Suppressor macrophage treated with lipopolysaccharide for 1 hour (primary cell): ENCODE measurements at regions not wholly inside any gene's neighbourhood (a gene's known extent, or its start where the extent isn't known, plus 50 kb on each side); places are given as distances from the start of the nearest gene placed in this dataset.

Experiments
- DNase-seq, 3 donors: peaks; one replicate each; pipeline ENCODE4 v3.0.0-alpha.2; 2020 to 2022

DNA sequence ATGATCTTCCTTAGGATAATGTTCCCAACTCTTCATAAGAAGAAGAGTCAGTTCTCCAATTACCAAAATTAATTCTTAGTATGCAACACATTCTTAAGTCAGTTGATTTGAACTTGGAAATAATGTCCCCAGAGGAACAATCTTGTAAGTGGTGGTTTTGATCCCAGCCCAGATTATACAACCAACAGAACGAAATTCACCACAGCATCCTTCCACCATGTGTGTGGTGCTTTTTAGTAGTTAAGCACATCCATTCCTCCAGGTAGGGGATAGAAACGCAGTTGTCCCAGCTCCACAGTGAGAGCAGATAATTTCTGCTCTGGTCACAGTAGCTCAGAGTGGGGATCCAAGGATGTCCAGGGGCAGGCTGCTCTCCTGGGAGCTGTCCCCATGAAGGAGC lies 161.7 kb upstream of the SLC39A10 start:
- DNase-seq, result no peak

DNA sequence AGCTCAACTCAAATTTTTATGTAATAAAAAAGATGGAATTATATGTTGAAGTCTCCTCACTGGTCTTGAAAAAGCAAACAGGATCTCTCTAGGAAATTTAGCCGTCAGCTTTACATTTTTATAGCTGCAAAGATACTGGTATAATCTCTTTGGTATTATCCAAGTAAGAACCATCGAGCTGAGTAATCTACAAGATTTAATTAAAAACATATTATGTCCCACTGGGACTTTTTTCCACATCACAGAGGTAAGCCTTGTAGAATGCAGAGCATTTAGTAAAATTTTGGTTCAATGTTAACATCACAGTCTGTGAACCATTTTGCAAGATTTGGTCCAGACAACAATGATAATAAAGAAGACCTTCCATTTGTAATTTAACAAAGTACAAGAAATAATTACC lies 162.6 kb upstream of the SLC39A10 start:
- no peak for DNase-seq

DNA sequence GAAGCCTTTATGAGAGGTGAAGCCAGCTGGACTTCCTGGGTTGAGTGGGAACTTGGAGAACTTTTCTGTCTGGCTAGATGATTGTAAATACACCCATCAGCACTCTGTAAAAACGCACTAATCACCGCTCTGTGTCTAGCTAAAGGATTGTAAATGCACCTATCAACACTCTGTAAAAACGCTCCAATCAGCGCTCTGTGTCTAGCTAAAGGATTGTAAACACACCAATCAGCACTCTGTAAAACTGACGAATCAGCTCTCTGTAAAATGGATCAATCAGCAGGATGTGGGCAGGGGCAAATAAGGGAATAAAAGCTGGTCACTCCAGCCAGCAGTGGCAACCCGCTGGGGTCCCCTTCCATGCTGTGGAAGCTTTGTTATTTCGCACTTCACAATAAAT lies 163.6 kb upstream of the SLC39A10 start:
- DNase-seq, result no peak

DNA sequence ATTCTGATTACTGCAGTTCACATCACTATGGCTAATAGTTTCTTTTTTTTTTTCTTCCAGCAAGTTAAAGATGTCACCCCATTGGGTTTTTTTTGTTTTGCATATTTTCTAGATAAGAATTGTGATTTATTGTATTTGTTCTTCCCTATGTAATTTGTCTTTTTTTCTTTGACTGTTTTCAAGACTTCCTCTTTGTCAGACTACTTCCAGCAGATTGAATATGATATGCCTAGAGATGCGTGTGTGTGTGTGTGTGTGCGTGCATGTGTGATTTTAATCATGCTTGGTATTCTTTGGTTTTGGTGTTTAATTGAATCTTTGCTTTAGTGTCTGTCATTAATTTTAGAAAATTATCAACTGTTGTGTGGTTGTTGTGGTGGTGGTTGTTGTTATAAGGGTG lies 166.7 kb upstream of the SLC39A10 start:
- no peak for DNase-seq

DNA sequence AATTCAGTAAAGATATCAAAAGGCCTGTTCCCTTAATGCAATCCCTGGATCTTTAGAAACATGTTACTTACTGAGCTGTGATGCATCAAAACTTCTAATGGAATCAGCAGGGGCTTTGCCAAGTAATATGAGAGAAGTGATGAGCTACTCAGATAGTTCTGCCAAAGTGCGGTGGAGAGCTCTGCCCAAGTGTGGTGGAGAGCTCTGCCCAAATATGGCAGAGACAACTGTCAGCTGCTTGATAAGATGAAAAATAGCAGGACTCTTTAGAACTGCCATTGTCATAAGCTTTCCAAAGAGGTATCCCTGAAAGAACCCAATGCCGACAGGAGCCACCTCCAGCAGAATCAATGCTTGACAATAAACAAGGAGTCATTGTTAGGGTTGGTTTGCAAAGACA lies 167.9 kb upstream of the SLC39A10 start:
- no peak for DNase-seq

DNA sequence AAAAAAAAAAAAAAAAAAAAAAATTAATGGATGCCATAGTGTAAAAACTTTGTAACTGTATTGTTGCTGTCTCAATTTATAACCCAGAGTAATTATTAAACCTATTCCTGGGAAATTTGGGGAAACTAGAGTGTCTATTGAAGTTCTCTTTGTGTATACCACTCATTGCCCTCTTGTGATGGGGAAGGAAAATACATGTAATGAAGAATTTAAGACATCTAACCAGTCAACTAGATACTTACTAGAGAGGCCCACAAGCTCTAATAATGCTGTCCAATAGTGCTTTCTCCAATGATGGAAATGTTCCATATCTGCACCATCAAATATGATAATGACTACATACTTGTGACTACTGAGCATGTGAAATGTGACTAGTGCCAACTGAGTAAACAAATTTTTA lies 168.5 kb upstream of the SLC39A10 start:
- DNase-seq, result no peak

DNA sequence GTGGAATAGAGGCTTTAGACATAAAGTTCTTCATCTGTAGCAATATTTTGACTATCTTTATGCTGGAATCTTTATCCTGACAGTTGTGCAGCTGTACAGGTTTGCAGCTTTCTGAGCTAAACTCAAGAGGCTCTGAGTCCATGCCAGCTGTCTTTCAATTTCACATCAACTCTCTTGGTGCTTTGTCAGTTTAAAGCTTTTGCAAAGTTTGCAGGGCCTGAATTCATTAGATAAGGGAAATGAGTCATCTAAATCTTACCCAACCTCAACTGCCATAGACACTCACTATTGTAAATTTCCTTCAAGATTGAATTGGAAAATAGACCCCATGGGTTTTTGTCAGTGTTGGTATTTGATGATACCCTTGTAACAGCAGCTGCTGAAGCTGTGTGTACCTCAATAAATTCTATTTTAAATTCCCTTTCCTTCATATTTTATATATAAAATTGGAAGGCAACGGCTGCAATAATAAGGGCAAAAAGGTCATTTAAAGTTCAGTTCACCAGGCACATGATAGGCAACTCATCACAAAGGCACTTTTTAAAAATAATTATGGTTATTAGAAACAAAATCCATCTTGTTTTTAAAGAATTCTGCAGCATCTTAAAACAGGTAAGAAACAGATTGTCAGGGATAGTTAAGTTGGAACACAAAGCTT lies 169.9 kb upstream of the SLC39A10 start:
- DNase-seq, result peak; percentile 41 to 75 (median 75)

DNA sequence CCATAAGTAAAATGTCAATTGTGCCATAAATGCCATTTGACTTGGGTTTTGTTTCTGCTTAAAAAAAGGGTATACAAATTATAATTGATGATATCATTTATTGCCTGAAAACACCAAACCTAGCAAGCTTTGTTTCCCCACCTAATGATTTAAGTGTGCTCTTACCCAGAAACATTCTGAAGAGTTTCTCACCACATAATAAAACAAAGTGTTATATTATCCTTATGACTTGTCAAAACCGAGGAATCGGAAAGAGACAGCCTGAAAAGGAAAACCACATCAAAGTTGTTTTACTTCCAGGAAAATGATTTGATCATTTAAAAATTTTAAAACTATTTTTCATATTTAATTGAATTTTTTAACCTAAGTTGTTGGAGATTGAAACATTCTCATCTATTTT lies 170.5 kb upstream of the SLC39A10 start:
- DNase-seq, result no peak

DNA sequence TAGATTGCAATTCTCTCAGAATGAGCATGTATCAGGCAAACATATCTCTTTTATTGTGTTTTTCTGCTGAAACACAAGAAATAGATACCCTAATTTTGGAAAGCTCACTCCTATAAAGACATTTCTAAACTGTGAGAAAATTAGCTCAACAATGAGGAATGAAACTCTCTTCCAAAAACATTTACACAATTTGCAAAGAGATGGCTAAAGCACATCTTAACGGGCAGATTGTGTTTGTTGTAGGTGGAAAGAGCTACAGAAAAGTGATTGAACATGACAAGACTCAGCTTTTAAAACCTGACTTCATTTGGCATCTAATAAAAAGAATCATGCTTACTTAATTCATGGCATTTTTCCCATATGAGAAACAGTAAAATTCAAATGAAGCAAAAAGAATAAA lies 175.0 kb upstream of the SLC39A10 start:
- DNase-seq, result no peak

DNA sequence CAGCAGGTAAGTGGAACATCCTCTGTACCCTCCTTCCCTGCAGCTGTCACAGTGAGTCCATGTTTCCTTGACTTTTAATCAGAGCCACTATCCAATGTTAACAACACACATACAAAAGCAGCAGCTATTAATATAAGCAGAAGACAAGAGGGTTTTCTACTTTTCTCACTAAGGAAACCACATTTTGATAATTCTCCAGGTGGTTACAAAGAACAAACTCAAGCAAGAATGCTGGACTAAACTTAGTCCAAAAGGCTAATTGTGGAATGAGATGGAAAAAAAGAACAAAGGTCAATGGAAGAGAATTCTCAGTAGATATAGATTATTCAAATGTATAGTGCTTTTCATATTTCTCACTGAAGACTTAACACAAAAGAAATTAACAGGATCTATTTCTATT lies 176.9 kb upstream of the SLC39A10 start:
- DNase-seq, result no peak

DNA sequence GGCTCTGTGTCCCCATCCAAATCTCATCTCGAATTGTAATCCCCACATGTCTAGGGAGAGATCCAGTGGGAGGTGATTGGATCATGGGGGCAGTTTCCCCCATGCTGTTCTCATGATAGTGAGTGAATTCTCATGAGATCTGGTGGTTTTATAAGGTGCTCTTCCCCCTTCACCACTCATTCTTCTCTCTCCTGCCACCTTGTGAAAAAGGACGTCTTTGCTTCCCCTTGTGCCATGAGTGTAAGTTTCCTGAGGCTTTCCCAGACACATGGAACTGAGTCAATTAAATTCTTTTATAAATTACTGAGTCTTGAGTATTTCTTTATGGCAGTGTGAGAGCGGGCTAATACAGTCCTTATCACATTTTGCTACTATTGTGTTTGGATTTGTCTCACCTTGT lies 177.6 kb upstream of the SLC39A10 start:
- no peak for DNase-seq

DNA sequence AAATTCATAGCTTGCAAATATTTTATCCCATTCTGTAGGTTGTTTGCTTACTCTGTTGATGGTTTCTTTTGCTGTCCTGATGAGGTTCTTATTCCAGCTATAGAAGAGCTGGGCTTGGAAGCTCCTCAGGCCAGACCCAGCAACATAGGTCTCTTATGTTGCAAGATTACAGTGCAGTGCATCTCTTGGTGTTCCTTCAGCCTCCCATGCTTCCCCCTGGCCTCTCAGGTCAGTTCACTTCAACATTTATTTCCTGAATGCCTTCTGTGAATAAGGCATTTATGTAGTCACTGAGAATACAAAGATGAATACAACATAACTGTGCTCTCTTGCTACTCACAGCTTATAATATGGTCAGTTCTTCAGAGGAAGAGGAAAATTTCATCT lies 179.0 kb upstream of the SLC39A10 start:
- DNase-seq, result no peak

DNA sequence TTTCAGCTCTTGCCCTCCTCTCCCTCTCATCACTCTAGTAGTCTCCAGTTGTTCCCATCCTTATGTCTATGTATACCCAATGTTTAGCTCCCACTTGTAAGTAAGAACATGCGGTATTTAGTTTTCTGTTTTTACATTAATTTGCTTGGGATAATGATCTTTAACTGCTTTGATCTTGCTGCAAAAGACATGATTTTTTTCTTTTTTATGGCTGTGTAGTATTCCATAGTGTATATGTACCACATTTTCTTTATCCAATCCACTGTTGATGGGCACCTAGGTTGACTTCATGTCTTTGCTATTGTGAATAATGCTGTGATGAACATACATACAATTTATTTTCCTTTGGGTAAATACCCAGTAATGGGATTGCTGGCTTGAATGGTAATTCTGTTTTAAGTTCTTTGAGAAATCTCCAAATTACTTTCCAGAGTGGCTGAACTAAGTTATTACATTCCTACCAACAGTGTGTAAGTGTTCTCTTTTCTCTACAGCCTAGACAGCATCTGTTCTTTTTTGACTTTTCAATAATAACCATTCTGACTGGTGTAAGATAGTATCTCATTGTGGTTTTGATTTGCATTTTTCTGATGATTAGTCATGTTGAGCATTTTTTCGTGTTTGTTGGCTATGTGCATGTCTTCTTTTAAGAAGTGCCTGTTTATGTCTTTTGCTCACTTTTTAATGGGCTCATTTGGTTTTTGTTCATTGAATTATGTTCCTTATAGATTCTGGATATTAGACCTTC lies 179.6 kb upstream of the SLC39A10 start:
- DNase-seq, result no peak

DNA sequence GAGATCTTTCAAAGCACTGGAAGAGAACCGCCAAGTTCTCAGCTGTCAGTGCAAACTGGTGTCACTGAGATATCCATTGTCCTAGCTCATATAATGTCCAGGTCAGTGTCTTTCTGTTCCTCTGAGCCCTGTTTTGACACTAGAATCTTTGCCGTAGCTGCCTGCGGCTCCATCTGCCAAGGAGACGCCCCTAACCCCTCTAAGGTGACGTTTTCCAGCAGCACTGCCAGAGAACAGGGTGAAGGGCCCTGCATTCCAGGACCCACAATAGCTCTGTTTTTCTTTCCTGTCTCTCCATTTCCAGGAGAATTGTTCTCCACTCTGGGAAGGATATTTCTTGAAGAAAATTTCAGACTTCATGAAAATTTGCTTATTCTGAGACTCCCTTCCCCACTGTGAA lies 181.7 kb upstream of the SLC39A10 start:
- DNase-seq, result no peak

DNA sequence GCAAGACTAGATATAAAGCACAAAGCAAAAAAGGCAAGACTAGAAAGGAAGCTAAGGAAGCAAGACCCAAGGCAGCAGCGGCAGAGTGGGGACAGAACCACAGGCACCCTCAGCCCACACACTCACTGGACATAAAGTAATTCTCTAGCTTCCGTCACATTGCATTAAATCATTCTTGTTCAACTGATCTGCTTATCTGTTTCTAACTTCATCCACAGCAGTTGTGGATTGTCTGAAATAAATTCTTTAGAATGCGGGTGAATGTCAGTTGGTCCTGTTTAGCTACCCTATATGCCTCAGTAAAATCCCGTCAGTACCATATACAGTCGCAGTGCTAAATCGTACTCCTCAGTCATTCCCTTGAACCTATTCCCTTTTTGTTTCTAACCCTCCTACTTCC lies 183.2 kb upstream of the SLC39A10 start:
- peak; percentile 26 to 35 (median 30) for DNase-seq

DNA sequence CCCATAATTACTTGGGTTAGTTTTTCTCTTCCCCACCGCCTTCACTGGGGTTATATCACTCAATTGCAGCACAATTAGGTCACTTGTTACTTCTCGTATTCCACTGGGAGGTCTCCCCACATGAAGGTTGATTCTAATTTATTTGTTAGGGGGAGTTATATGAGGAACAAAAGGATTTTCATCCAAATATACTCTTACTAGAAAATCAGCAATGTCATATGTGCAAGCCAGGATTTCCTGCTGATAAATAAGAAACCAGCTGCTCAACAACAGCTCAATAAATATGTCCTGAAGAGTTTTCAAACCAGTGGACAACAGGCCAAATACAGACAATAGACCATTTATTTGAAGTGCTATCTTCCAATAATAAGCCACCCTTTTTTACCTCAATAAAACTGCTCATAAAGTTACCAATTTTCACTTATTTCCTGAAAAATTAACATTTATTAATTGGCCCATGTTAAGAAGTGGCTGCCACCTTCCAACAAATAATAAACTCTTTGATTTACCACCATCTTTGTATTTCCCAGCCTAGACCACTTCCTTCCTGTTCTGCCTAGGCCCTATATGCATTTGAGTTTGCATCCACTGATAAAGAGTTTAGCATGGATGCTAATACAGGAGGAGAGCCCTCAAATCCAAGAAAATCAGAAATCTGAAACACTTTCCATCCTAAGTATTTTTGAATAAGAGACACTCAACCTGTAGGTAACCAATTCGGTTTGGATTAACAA lies 184.4 kb upstream of the SLC39A10 start:
- no peak for DNase-seq

DNA sequence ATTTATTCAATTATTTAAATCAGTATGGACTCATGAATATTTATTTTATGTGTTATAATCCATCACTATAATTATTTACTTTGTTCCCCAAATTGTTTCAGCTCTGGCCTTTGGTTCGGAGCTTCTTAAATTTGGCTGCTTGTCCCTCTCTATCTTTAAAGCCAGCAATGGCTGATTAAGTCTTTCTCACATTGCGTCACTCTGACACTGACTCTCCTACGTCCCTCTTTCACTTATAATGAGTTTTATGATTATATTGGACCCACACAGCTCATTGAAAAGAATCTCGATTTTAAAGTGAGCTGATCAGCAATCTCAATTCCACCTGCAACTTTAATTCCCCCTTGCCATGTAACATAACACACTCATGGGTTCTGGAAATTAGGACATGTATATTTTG lies 185.2 kb upstream of the SLC39A10 start:
- no peak for DNase-seq

DNA sequence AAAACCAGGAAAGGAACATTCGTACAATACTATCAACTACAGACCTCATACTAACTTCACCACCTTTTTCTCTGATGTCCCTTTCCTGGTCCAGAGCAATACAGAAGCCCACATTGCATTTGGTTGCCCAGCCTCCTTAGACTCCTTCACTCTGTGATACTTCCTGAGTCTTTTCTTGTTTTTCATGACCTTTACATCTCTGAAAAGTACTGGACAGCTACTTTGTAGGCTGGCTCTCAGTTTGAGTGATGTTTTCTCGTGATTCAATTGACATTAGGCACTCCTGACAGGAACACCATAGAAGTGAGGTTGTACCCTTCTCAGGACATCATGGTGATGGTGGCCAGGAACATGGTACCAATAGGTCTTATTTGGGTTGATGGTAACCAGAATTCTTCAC lies 185.9 kb upstream of the SLC39A10 start:
- DNase-seq, result no peak

DNA sequence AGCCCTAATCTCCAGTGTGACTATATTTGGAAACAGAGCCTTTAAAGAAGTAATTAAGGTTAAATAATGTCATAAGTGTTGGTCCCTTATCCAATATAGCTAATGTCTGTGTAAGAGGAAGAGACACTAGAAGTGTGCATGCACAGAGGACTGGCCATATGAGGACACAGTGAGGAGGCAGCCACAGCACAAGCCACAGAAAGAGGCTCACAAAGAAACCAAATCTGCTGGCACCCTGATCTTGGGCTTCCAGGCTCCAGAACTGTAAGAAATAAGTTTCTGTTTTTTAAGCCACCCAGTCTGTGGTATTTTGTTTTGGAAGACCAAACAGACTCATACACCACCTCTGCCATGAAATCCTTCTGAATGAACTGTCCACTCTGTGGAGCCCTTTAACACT lies 186.4 kb upstream of the SLC39A10 start:
- no peak for DNase-seq

DNA sequence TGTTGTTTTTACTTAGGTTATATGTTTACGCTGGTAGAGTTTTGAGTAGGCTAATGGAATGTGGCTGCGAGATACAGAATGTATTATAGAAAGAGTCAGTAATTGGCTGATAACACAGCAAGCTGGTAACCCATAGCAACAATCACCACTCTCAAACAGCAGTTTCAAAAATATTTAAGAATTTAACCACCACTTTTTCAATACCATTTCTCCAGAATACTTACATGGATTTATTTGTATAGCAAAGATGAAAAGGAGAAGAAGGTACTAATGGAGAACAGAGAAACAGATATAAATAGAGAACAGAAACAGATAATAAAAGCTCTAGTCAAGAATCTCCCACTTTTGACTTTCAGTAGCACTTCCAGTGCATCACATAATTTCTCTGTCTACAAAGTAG lies 188.3 kb upstream of the SLC39A10 start:
- DNase-seq, result peak in 1 of 3 donors; percentile 11

DNA sequence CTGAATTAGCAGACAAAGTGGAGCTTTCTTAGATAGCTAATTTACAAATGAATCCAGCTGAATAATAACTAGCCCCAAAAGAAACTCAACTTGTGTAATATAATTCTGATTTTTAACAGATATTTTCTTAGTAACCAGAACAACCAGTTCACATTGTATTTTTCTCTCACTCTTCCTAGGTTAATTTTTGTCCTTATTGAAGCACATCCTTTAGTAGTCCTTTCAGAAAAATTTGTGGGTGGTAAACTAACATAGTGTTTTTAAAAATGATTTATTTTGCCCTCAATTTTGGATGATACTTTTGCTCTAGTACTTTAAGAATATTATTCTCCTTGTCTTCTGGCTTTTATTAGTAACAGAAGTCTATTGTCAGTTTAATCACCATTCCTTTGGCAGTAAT lies 190.6 kb upstream of the SLC39A10 start:
- DNase-seq, result no peak

DNA sequence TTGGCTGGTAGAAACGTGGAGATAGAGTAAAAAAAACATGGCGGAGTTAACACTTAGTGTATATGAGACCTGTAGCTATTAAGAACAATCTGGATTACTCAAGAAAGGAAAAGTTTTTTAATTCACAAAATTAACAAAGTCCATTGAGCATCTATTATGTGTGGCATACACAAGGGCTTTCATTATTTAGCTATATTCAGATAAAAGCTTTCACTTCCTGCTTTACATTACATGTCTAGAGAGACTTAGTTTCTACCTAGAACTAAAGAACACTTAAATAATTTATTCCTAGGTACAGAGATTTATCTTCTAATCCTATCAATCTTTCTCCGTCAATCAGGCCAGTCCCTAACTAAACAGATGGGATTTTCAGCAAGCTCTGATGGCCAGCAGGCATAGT lies 196.0 kb upstream of the SLC39A10 start:
- DNase-seq, result no peak

DNA sequence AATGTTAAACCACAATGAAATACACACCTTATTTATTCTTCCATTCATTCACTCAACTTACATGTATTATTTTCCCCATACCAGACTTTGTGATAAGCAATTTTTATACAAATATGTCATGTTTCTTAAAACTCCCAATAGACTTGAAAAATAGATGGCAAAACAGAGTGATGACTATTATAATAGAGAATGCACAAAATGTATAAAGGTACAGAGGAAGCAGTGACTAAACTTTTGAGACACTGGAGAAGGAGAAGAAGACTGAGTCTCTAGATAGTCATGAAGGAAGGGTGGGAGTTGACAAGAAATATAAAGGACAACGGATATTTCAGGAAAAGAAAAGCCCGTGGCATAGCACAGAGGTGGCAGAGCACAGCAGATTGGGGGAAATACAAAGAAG lies 198.1 kb upstream of the SLC39A10 start:
- DNase-seq, result no peak

DNA sequence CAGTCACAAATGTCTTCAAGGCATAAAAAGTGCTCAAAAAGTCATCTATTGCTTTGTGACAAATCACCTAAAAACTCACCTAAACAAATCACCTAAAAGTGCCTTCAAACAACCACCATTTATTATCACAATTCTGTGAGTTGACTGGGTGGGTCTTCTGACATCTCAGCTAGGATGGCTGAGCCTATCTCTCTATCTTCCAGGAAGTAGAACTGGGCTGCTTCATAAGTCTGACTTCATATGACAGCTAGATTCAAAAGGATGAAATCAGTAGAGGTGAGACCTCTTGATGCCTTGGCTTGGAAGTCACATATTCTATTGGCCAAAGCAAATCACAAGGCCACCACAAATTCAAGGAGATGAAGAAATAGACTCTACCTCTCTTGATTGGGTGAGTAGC lies 199.2 kb upstream of the SLC39A10 start:
- DNase-seq, result no peak
